GM21576 (cell line): ENCODE measurements at regions not wholly inside any gene's neighbourhood (a gene's known extent, or its start where the extent isn't known, plus 50 kb on each side); places are given as distances from the start of the nearest gene placed in this dataset.
"Not testable (repeated sequence)": the region's sequence is repeated elsewhere in the genome, so short reads cannot be mapped to it uniquely, and the experiment has no call there.

Source experiments
- ATAC-seq: cut with Tn5 transposase; IDR thresholded peaks from one replicate; pipeline ENCODE4 v1.9.1; 2021; ENCODE audit warnings: mild to moderate bottlenecking, moderate library complexity; ENCODE audit not compliant: unreplicated experiment

DNA sequence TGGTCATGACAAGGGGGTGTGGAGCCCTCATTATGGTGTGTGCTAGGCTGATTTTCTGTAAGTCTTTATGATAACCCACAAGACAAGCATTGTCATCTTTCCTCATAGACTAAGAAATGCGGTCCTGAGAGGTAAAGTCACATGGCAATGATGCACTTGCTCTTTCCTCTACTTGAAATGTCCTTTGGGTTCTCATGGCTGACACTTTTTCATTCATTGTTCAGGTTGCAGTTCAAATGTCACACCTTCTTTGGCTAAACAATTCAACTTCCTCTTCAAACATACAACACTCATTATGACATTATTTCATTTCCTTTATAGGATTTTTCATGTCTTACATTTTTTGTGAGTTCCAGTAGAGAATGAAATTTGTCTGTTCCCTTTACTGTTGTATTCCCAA, 323.6 kb upstream of the PRR16 start:
- no peak for ATAC-seq

GRCh38 chr5:120141076-120141475, 323.0 kb upstream of the PRR16 start:
- no peak for ATAC-seq

- ATAC-seq = no peak
These were observed 317.3 kb upstream of the PRR16 start for GRCh38 chr5:120146787-120147186.

DNA sequence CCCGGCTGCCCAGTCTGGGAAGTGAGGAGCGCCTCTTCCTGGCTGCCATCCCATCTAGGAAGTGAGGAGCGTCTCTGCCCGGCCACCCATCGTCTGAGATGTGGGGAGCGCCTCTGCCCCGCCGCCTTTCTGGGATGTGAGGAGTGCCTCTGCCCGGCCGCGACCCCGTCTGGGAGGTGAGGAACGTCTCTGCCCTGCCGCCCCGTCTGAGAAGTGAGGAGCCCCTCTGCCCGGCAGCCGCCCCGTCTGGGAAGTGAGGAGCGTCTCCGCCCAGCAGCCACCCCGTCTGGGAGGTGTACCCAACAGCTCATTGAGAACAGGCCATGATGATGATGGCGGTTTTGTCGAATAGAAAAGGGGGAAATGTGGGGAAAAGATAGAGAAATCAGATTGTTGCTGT, 316.2 kb upstream of the PRR16 start:
- not testable (repeated sequence) for ATAC-seq

- ATAC-seq = no peak
These were observed 313.3 kb upstream of the PRR16 start for GRCh38 chr5:120150770-120151169.

- ATAC-seq = no peak
These were observed 312.9 kb upstream of the PRR16 start for GRCh38 chr5:120151181-120151580.

DNA sequence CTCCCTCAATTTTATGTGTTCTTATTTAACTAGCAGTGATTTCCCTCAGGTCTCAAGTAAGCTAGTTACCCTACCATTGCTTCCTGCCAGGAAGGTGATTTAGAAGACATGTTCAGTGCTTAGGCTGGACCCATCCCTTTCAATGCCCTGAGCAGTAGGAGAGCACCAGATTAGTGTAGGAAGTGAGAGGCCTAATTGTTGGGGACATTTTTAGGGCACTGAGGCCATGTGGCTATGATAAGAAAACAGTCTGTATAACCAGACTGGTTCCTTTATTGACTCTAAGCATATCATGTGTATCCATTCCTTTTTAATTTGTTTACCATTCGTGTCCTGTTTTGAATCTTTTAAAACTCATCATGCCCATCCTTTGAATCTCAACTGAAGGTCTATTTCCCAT, 312.3 kb upstream of the PRR16 start:
- no peak for ATAC-seq

- no peak for ATAC-seq
These were observed 311.6 kb upstream of the PRR16 start for GRCh38 chr5:120152472-120152871.

GRCh38 chr5:120152931-120153330, 311.2 kb upstream of the PRR16 start:
- no peak for ATAC-seq

DNA sequence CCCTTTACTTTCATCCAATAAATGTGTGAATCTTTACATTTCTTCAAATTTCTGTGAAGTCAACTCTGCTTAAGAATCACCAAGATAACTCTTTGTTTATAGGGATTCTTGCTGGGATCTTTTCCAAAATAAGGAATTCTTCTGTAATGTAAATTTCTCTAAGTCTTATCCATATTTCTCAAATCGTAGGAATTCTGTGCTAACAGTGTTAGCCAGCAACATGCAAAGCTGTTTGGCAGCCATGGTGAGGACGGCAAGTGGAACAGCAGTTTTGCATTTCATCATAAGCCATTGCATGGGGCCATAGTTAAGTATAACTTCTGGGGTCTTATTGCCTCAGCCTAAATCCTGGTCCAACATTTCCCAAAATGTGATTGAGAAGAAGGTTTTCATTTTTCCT, 310.5 kb upstream of the PRR16 start:
- ATAC-seq = no peak

DNA sequence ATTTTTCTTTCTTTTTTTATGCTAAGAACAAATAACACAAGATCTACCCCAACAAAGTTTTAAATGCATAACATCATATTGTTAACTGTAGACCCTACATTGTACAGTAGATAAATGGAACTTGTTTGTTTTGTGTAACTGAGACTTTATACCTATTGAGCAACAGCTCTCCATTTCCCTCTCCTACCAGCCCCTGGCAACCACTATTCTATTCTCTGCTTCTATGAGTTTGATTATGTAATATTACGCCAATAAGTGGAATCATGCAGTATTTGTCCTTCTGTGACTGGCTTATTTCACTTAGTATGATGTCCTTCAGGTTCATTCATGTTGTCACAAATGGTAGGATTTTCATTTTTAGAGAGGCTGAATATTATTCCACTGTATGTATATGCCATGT, 308.2 kb upstream of the PRR16 start:
- ATAC-seq = no peak

GRCh38 chr5:120158211-120158610, 305.9 kb upstream of the PRR16 start:
- no peak for ATAC-seq

GRCh38 chr5:120159155-120159554, 304.9 kb upstream of the PRR16 start:
- ATAC-seq = no peak

GRCh38 chr5:120160124-120160895, 303.8 kb upstream of the PRR16 start:
- no peak for ATAC-seq

DNA sequence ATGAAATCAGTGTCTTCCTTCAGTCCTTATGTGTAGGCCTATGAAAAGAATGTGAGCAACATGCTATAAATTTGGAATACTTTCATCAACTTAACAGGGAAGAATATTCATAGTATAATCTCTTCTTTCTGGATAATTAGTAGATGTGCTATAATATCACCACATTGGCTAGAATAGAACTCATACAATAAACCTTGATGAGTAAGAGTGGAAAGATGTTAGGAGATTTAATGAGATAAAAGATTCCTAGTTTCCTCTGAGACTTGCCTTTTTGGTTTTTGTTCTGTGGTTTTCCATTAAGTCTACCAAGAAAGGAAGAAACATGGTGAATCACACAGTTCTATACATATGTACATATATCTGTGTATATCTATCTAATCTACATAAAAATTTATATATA, 301.8 kb upstream of the PRR16 start:
- no peak for ATAC-seq

DNA sequence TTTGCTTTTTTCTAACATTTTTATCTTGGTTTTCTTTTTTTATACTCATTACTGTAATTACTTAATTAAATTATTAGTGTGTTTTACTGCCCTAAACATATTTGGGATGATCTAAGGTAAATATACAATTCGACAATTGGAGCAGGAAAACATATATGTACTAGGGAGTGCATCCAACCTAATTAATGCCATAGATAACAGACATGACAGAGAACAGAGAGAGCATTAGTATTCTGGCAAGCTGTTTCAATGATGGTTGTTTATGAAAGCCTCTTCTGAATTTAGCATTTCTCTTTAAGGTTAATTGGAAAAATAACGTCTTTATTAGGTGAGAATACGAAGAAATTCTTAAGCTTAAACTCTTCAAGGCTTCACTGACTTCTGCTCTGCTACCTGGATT, 300.1 kb upstream of the PRR16 start:
- ATAC-seq = no peak

- ATAC-seq = no peak
These were observed 299.1 kb upstream of the PRR16 start for GRCh38 chr5:120164986-120165385.

GRCh38 chr5:120173125-120173524, 291.0 kb upstream of the PRR16 start:
- ATAC-seq = no peak

DNA sequence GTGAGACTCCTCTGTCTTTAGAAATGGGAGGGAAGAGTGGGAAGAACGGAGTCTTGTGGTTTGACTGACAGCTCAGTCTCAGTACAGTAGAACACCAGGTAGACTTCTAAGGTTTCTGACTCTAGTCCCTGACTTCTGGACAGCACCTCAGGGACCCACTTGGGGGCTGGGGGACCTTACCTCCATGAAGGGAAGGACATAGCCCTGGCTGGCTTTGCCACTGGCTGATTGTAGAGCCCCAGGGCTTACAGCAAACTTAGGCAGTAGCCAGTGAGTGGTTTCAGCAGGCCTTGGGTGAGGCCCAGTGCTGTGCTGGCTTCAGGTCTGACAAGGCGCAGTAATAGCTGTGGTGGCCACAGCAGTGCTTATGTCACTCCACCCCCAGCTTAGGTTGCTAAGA, 290.0 kb upstream of the PRR16 start:
- no peak for ATAC-seq

- ATAC-seq = not testable (repeated sequence)
These were observed 282.9 kb upstream of the PRR16 start for GRCh38 chr5:120181238-120181637.

GRCh38 chr5:120194650-120195049, 269.4 kb upstream of the PRR16 start:
- not testable (repeated sequence) for ATAC-seq

DNA sequence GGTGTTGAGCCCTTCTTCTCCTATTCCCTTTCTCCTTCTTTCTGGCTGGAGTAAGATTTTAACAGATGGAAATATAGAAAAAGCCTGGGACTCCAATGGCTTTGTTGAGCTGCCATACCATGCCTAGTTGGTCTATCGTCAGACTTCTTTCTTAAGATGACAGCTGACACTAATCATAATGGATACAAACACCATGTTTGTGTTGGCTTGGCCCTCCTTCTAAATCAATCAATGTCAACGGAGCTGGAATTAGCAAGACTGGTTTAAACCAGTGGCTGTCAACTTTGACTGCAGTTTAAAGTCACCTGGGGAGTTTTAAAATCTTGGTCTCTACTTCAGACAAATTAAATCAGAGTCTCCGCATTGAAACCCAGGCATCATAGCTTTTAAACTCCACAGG, 264.5 kb upstream of the PRR16 start:
- no peak for ATAC-seq

GRCh38 chr5:120207129-120207528, 257.0 kb upstream of the PRR16 start:
- no peak for ATAC-seq
